GM19438 (cell line): ENCODE measurements at regions not wholly inside any gene's neighbourhood (a gene's known extent, or its start where the extent isn't known, plus 50 kb on each side); places are given as distances from the start of the nearest gene placed in this dataset.
"Not testable (repeated sequence)": the region's sequence is repeated elsewhere in the genome, so short reads cannot be mapped to it uniquely, and the experiment has no call there.

Experiments
- ATAC-seq: cut with Tn5 transposase; IDR thresholded peaks from one replicate; pipeline ENCODE4 v1.9.1; 2021; ENCODE audit warnings: low read depth; ENCODE audit not compliant: unreplicated experiment

GRCh38 chr2:122565364-122565763, 809.9 kb downstream of the TSN start:
- ATAC-seq = no peak

DNA sequence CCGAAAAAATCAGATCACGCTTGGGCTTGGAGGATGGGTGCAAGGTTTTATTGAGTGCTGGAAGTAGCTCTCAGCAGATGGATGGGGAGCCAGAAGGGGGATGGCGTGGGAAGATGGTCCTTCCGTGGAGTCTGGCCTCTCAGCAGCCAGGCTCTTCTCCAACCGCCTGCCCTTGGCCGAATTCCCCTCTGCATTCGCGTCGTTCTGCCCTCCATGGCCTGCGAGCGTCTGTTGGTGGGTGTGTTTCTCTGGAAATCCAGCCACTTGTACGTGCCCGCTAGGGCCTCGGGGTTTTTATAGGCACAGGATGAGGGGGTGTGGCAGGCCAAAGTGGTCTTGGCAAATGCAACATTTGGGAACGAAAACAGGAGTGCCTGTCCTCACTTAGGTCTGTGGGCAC, 815.2 kb downstream of the TSN start:
- ATAC-seq = no peak

DNA sequence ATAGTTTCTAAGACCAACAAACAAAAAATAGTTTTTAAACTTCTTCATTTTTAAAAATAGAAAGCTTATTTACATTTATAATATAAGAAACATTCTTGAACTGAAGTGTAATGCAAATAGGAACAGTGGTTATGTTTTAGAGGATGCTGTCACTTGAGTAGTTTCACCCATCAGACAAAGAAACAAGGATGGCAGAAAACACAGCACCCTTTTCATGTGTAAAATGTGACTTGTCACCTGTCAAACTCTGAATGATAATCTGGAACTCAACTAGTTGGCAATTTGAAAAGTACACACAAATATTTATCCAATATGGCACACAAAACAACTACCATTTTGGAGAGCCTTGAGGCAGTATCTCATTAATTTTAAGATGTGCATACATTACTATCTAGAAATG, 816.0 kb downstream of the TSN start:
- not testable (repeated sequence) for ATAC-seq

DNA sequence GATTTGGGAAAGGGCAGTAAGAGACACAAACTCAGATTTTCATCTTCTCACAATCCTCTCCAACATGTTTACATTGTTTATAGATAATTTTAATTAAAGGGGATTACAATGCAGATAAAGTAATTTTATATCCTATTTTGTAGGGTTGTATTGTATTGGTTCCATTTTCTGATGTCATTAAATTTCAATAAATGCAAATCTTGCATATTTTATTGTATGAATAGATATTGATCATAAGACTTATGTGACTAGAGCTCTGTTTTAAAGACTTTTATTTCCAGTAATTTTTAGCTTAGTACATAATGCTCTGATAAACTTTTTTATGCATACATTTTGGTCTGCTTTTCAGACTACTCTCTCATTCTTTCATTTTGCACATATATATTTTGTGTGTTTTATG, 819.6 kb downstream of the TSN start:
- ATAC-seq = no peak

DNA sequence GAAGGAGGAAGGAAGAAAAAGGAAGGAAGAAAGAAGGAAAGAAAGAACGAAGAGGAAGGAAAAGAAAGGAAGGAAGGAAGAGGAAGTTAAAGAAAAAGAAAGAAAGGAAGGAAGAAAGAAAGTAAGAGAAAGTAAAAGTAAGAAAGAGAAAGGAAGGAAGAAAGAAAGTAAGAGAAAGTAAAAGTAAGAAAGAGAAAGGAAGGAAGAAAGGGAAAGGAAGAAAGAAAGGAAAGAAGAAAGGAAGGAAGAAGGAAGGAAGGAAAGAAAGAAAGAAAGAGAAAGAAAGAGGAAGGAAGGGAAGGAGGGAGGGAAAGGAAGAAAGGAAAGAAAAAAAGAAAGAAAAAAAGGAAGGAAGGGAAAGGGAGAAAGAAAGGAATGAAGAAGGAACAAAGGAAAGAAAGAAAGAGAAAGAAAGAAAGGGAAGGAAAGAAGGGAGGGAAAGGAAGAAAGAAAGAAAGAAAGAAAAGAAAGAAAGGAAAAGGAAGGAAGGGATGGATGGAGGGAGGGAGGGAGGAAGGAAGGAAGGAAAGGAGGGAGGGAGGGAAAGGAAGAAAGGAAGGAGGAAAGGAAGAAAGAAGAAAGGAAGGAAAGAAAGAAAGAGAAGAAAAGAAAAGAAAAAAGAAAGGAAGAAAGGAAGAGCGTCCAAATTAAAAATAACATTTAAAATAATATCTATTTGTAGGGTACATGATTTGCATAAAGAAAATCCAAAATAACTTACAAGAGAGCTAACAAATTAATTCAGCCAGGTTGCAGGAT, 827.9 kb downstream of the TSN start:
- no peak for ATAC-seq

GRCh38 chr2:122590524-122590923, 835.1 kb downstream of the TSN start:
- no peak for ATAC-seq

GRCh38 chr2:122595065-122595464, 839.6 kb downstream of the TSN start:
- ATAC-seq = no peak

GRCh38 chr2:122596598-122596997, 841.1 kb downstream of the TSN start:
- ATAC-seq = no peak

DNA sequence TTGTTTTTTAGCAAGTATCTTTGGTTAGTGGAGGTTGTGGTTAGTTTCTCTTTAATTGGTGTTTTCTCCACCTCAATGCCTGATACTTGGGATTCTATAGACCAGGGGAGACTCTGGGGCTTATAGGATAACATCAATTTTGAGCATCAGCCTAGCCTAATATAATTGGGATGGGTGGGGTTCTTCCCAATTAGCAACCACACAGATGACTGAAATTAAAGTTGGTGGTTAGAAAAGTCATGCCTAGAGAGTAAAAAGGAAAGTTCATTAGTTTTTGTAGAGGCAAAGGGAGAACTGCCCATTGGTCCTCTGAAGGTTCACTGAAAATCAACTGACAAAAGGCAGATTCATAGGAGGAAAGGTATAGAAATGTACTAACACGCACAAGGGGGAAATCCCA, 843.3 kb downstream of the TSN start:
- no peak for ATAC-seq

DNA sequence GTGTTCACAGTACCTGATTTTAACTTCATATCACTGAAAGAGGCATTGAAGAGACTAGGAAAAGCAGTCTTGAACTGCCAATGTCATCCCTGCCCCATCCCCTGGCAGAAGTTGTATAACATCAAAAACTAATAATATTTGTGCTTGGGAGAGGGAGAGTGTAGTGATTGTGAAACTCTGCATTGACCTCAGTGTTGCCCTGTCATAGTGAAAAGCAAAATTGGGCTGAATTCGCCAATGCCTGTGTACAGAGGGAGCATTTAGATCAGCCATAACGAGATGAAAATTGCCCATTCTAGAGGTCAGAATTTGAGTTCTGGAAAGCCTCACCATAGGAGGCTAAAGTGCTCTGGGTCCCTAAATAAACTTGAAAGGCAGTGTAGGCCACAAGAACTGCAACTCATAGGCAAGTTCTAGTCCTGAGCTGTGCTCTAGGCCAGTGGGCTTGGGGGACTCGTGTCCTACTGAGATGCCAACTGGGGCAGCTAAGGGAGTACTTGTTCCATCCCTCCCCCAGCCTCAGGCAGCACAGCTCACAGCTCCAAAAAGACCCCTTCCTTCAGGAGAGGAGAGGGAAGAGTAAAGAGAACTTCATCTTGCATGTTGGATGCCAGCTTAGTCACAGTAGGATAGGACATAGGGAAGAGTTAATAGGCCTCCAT, 855.6 kb downstream of the TSN start:
- no peak for ATAC-seq

DNA sequence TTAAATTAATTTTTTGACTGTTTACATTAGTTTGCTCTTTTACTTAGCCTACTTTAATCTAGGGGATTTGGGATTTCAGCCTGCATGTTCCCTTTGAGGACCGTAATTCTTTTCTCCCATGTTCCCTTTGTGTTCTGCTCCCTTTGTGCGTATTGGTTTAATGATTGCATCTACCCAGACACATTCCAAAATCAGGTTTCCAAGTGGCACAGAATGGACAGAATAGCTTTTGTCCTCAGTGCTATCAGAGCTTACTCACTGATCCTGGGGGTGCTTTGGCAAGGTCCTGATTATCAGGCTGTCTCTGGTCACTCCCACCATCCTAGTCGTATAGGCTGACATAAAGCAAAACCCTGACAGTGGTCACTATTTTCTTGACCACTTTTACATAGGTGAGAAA, 867.5 kb downstream of the TSN start:
- ATAC-seq = no peak

GRCh38 chr2:122627388-122627787, 871.9 kb downstream of the TSN start:
- no peak for ATAC-seq

- ATAC-seq = no peak
These were observed 878.8 kb downstream of the TSN start for GRCh38 chr2:122634256-122634655.

DNA sequence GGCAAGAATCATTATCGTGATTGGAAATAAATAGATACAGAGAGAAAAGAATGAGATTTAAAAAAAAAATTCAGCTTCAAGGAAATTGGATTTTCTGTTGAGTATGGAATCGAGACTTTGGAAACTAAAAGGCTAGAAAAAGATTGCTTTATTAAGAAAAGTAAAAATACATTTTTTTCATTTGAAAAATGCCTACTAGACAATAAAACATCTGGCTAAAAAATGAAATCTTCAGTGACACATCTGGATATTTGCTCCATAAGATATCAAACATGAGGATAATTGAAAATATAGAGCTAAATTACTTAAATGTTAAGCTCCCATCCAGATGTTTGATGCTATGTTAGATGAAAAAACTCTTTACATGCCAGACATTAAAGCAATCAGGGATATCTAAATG, 879.5 kb downstream of the TSN start:
- no peak for ATAC-seq

DNA sequence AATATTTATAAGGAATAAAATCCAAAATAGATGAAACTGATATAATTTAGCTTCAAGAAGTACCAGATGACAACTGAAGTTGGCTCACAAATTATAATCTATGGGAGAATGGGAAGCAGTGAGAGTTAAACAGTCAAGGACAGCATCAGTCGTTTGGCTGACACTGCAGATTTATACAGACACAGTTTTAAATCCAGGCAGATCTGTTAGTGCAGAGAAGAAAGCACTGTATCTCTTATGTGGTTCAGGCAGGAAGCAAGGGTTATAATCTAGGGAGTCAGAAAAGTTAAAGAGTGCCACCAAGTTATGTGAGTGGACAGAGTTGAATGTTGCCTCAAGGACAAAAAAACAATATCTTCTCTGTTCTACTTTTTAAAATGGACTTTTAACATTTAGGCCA, 880.2 kb downstream of the TSN start:
- no peak for ATAC-seq

DNA sequence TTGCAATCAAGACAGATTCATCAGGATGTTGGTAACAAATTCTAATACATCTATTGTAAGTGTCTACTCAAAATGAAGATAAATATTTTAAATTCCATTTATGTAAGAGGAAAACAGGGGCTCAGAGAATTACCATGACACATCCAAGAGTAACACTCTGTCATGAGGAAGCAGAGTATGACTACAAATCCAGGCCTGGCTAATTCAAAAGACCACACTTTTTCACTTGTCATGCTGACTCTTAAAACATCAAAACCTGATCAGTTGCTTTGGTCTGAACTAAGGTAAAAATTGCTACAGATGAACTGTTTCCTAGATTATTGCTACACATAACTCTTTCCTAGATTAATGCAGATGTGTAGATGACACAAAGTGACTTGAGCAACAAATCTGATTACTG, 880.6 kb downstream of the TSN start:
- ATAC-seq = no peak

DNA sequence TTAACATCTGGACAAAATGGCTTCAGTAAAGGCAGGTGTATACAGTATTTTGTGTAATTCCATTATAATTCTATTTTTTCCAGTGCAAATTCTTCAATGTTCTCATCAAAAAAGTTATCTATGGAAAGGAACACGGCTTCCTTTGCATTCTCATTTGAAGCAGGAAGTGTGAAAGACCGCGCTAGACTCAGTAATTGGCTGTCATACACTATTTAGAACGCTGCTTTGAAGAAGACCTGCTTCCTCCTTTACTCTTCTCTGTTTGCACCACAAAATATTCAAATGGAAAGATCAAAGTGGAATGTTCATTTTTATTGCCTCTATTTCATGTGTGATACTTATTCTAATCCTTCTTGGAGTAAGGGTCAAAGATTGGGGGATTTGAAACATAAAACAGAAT, 883.7 kb downstream of the TSN start:
- ATAC-seq = no peak

GRCh38 chr2:122639711-122640110, 884.3 kb downstream of the TSN start:
- ATAC-seq = no peak

DNA sequence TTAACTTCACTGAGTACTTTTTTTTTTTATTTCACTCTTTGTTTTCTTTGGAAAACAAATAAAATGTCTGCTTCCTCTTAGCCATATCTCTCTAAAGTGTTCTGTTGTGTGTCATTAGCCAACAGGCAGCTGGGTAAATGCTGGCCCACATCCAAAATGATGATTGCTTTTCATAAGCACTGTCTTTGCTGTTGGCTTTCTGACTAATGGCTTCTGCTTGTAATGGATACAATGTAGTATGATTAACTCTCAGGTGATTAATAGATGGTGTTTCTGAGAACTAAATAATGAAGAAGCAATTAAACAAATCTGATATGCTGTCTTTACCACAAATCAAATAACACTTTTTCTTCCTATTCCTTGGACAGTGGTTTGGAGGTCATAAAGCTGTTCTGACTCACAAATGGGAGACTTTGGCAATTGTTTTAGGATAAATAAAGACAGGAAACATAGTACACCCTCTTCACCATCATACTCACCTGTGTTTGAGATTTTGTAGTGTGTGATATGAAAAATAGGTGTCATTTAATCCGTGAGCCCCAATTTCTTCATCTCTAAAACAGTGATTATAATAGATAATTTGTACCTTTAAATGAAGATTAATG, 888.4 kb downstream of the TSN start:
- ATAC-seq = no peak

DNA sequence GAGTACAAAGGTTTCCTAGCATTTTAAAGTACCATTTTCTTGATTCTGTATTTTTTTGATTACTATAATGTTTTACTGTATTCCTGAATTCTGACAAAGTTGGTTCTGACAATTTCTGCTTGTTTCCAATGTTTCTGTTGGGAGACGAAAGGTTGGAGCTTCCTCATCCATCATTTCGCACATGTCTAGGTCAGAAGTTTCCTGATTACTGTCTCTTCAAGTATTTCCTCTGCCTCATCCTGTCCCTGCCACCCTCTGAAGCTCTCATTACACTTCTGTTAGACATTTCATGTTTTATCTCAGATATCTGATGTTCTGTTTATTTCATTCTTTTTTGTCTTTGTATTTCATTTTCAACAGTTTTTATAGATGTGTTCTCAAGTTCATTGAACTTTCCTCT, 895.8 kb downstream of the TSN start:
- ATAC-seq = no peak

DNA sequence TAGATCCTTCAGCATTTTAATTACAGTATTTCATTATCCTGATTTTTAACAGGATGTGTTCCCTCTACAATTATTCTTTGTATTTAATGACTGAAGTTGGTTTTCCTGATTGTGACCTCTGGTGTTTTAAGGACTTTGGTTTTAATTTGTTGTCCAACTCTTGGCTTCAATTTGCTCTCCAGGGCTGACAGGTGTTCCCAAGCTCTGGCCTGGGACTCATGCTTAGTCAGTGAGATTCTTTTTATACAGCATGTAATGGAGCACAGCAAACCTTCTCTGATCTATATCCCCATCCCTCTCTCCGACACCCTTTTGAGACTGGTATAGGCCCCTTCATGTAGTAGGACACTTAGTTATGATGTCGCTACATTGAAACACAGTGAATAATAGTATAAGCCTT, 896.3 kb downstream of the TSN start:
- no peak for ATAC-seq

DNA sequence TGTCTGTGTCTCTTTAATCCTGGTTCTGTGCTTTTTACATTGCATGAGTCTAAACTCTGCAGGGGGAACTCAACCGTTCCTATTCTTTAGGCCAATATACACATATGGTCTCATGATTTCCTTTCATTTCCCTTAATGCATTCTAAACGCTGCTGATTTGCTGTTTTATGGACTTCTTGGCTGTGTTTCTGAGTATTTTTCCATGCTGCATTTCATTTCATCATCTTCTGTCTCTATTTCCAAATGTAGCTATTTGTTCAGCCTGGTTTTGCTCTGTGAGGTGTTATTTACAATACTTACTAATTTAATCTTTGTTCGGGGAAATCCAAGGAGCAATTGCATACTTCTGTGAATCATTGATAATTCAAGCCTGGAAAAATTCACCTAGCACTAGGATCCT, 897.2 kb downstream of the TSN start:
- ATAC-seq = no peak
